HCT116 (cell line): ENCODE measurements at regions not wholly inside any gene's neighbourhood (a gene's known extent, or its start where the extent isn't known, plus 50 kb on each side); places are given as distances from the start of the nearest gene placed in this dataset.

ENCODE experiments used
- ATAC-seq: fragments of 200-7000 bp; cut with Tn5 transposase; 2 replicates; pipeline ENCODE4 v1.9.1; 2020; ENCODE audit warnings: mild to moderate bottlenecking, moderate library complexity
- BruUV-seq: library from RNA; stranded (reverse); fragments of 400-500 nt; replicated peaks from 2 replicates; lab custom pipeline; 2021; lab: Mats Ljungman, UMichigan
- CTCF ChIA-PET: fragments of 300-600 bp; sonication (Branson Sonifier 250); formaldehyde crosslinking; loops from one replicate; lab custom pipeline; 2021; ENCODE audit warnings: antibody characterized with exemption; lab: Charles Lee
- POLR2A ChIA-PET: fragments of 300-600, 350-600 bp; sonication (Branson Sonifier 250); formaldehyde crosslinking; loops from one replicate; lab custom pipeline; 2021; ENCODE audit warnings: antibody characterized with exemption; lab: Charles Lee
- RAD21 ChIA-PET, 2 experiments: fragments of 300-600 bp; sonication (Branson Sonifier 250); formaldehyde crosslinking; loops; one replicate each; lab custom pipeline; 2023; ENCODE audit warnings: low total read pairs in 2 of 2; ENCODE audit not compliant: uncharacterized antibody in 2 of 2, unreplicated experiment in 2 of 2, low non-redundant PET in 1 of 2; lab: Charles Lee
- DNase-seq: peaks from one replicate; pipeline ENCODE4 v3.0.0-alpha.2; 2010; ENCODE audit warnings: low read depth, low spot score
- H2AFZ ChIP-seq: fragments of 200-600 bp; shearing (Covaris generic), sonication (generic); 2 replicates; pipeline ENCODE4 v1.6.1; 2017; ENCODE audit warnings: low read depth, mixed run types, mixed read lengths, antibody characterized with exemption, low read length; ENCODE audit not compliant: poor library complexity, severe bottlenecking
- H3K27ac ChIP-seq: 2 replicates; pipeline ENCODE4 v1.5.1; 2012; ENCODE audit warnings: low read depth, low read length
- H3K27me3 ChIP-seq: fragments of 200-600 bp; sonication (generic); 2 replicates; pipeline ENCODE4 v1.6.1; 2016; ENCODE audit warnings: mixed run types, low read length, mixed read lengths; ENCODE audit not compliant: insufficient read depth
- H3K36me3 ChIP-seq, 2 experiments: fragments of 200-500 bp in 1 of 2; fragments of 200-600 bp in 1 of 2; sonication (Bioruptor generic) in 1 of 2; sonication (generic) in 1 of 2; 2 replicates each; pipeline versions ENCODE4 v1.5.1 to v1.6.1; 2014 to 2016; ENCODE audit warnings: low read length in 2 of 2, inconsistent platforms in 1 of 2, mixed read lengths in 1 of 2, mixed run types in 1 of 2; ENCODE audit not compliant: insufficient read depth in 2 of 2, control insufficient read depth in 1 of 2
- H3K4me1 ChIP-seq, 2 experiments: fragments of 200-600 bp in 1 of 2; sonication (generic) in 1 of 2; 2 replicates each; pipeline versions ENCODE4 v1.5.1 to v1.6.1; 2012 to 2017; ENCODE audit warnings: low read length in 2 of 2, inconsistent platforms in 1 of 2, mild to moderate bottlenecking in 1 of 2, mixed read lengths in 1 of 2, mixed run types in 1 of 2, moderate library complexity in 1 of 2; ENCODE audit not compliant: insufficient read depth in 2 of 2, control insufficient read depth in 1 of 2
- H3K4me2 ChIP-seq: fragments of 200-600 bp; sonication (generic); 2 replicates; pipeline ENCODE4 v1.6.1; 2017; ENCODE audit warnings: mixed run types, low read length, mixed read lengths
- H3K4me3 ChIP-seq, 2 experiments: fragments of 200-600 bp in 1 of 2; sonication (generic) in 1 of 2; replicated peaks in 1 of 2; 2 replicates each; pipeline ENCODE4 v1.5.1; 2011 to 2016; ENCODE audit warnings: low read length in 2 of 2, control low read depth in 1 of 2, low read depth in 1 of 2, mild to moderate bottlenecking in 1 of 2, mixed read lengths in 1 of 2, mixed run types in 1 of 2
- H3K79me2 ChIP-seq: fragments of 200-600 bp; sonication (generic); 2 replicates; pipeline ENCODE4 v1.6.1; 2017; ENCODE audit warnings: mild to moderate bottlenecking, mixed run types, low read length, moderate library complexity, mixed read lengths; ENCODE audit not compliant: insufficient read depth
- H3K9ac ChIP-seq: fragments of 200-600 bp; sonication (generic); 2 replicates; pipeline ENCODE4 v1.6.1; 2016; ENCODE audit warnings: low read length, mixed read lengths
- H3K9me2 ChIP-seq: fragments of 200-600 bp; sonication (generic), shearing (Covaris generic); 2 replicates; pipeline ENCODE4 v1.6.1; 2017; ENCODE audit warnings: mixed run types, mild to moderate bottlenecking, moderate library complexity; ENCODE audit not compliant: insufficient read depth
- H3K9me3 ChIP-seq, 2 experiments: fragments of 200-500 bp in 1 of 2; fragments of 200-600 bp in 1 of 2; sonication (Bioruptor generic) in 1 of 2; sonication (generic) in 1 of 2; 2 replicates each; pipeline ENCODE4 v1.6.1; 2014 to 2017; ENCODE audit warnings: low read length in 2 of 2, mixed read lengths in 2 of 2, inconsistent platforms in 1 of 2, low read depth in 1 of 2, mild to moderate bottlenecking in 1 of 2, mixed run types in 1 of 2, moderate library complexity in 1 of 2; ENCODE audit not compliant: control insufficient read depth in 1 of 2, insufficient read depth in 1 of 2
- H4K20me1 ChIP-seq: fragments of 200-600 bp; sonication (generic), shearing (Covaris generic); 2 replicates; pipeline ENCODE4 v1.6.1; 2017; ENCODE audit warnings: mixed run types, mild to moderate bottlenecking, moderate library complexity; ENCODE audit not compliant: insufficient read depth
- CEBPB ChIP-seq: IDR thresholded peaks from 2 replicates; pipeline ENCODE4 v1.6.1; 2012; ENCODE audit warnings: low read depth
- EGR1 ChIP-seq: IDR thresholded peaks from 2 replicates; pipeline ENCODE4 v1.6.1; 2012; ENCODE audit warnings: low read depth
- EZH2 ChIP-seq: fragments of 200-600 bp; sonication (generic); IDR thresholded peaks from 2 replicates; pipeline ENCODE4 v1.6.1; 2017; ENCODE audit warnings: antibody characterized with exemption, mixed run types
- JUND ChIP-seq: IDR thresholded peaks from 2 replicates; pipeline ENCODE4 v1.6.1; 2012
- REST ChIP-seq: IDR thresholded peaks from 2 replicates; pipeline ENCODE4 v1.6.1; 2012; ENCODE audit warnings: low read depth
- SIN3A ChIP-seq: IDR thresholded peaks from 2 replicates; pipeline ENCODE4 v1.6.1; 2012; ENCODE audit warnings: low read depth
- ZBTB33 ChIP-seq: IDR thresholded peaks from 2 replicates; pipeline ENCODE4 v1.6.1; 2011; ENCODE audit warnings: mild to moderate bottlenecking, low read length, moderate library complexity; ENCODE audit not compliant: insufficient replicate concordance; ENCODE audit errors: extremely low read depth
- ZNF274 ChIP-seq: fragments of 200-500 bp; sonication (Bioruptor generic); IDR thresholded peaks from 2 replicates; pipeline ENCODE4 v1.6.1; 2014; ENCODE audit warnings: mild to moderate bottlenecking, low read depth, low read length, inconsistent platforms
- intact Hi-C: fragments of 100-400 bp; cut with micrococcal nuclease; formaldehyde crosslinking; loops from 2 replicates; pipeline ENCODE4 v1.10.0; 2022

GRCh38 chr10:20466731-20467130 lies 430.4 kb downstream of the NEBL start:
- CTCF ChIA-PET: no interaction called here
- no TSS peak for BruUV-seq
- Histone ChIP-seq H3K9ac (no peak overlapping the region), H3K9me2 (no peaks in the 10 kb centered on the region), H3K27me3 (no peaks in the 10 kb centered on the region), H3K36me3 (no peaks in the 10 kb centered on the region), H3K79me2 (no peaks in the 10 kb centered on the region), H3K4me3 (no peak overlapping the region), H4K20me1 (no peaks in the 10 kb centered on the region), H3K4me1 (no peaks in the 10 kb centered on the region), H3K4me2 (no peak overlapping the region), H2AFZ (no peak overlapping the region), H3K27ac (no peak overlapping the region), H3K9me3 (no peaks in the 10 kb centered on the region)
- intact Hi-C loops: no loop called here
- POLR2A ChIA-PET: no interaction called here
- ATAC-seq (no peak), DNase-seq (no peak)
- TF ChIP-seq EGR1 (no peak), CEBPB (no peak), EZH2 (no peak), ZNF274 (no peak), SIN3A (no peak), REST (no peak), JUND (no peak), ZBTB33 (no peak)
- RAD21 ChIA-PET: no interaction called here
